ENCODE measurements at regions not wholly inside any gene's neighbourhood (a gene's known extent, or its start where the extent isn't known, plus 50 kb on each side); places are given as distances from the start of the nearest gene placed in this dataset.

DNA sequence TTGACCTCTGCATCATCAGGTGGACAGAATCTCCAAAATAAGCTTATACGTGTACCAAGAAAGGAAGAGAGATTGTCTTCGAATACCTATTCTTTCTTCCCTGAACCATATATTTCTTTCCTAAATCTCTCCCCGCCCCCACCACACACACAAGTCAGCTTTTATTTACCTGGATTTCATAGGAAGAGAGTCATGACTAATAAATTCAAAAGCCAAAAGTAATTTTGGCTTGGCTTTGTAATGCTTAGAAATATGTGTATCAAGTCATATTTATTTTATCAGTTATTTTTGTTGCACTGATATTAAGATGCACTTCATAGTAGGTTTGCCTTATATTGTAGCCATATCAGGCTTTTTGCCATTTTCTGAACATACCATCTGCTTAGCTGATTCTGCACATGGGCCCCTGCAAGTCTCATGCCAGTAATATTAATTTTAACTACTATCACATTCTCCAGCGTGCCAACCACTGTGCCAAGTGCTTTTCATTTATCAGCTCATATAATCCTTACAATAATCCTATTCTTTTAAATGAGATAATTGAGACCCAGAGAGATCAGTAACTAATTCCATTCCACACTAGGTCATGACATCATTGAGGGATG lies 1405.3 kb upstream of the NUDT12 start:
- H3K4ac ChIP-seq (ENCODE audit: low read depth, low read length), result no peak overlapping the region
- no CpG with 5 or more reads among the region's 4 CpGs for WGBS (ENCODE audit: extremely low coverage, insufficient read length, low lambda C conversion rate)

More for the DNA sequence above, 1405.3 kb upstream of the NUDT12 start:
- no peak overlapping the region for H3K9ac ChIP-seq (ENCODE audit: extremely low read depth, insufficient read length, low read length)
- no peak overlapping the region for H3K23ac ChIP-seq (ENCODE audit: insufficient read length, low read depth, low read length)
- H2AK5ac ChIP-seq (ENCODE audit: insufficient read length, low read length), result no peak overlapping the region
- H3K4me1 ChIP-seq (ENCODE audit: insufficient read depth, low read length), result no peaks in the 10 kb centered on the region
- no peak overlapping the region for H4K8ac ChIP-seq (replicated peaks; ENCODE audit: insufficient read length, low read depth, low read length)
- Mint-ChIP-seq H3K4me1 (no peaks in the 10 kb centered on the region), H3K27ac (no peak overlapping the region), H3K27me3 (ENCODE audit: low read depth) (no peaks in the 10 kb centered on the region), H3K36me3 (ENCODE audit: insufficient read depth in 1 of 3, low read depth in 3 of 3) (no peaks in the 10 kb centered on the region), H3K4me3 (no peak overlapping the region), H3K9me3 (no peaks in the 10 kb centered on the region)
- H2BK120ac ChIP-seq (ENCODE audit: low read depth, low read length, poor library complexity, severe bottlenecking), result no peak overlapping the region
- H4K91ac ChIP-seq (ENCODE audit: insufficient read length, low read depth, low read length), result no peak overlapping the region
- H3K27me3 ChIP-seq (ENCODE audit: insufficient read depth, low read length), result no peaks in the 10 kb centered on the region
- H3K56ac ChIP-seq (ENCODE audit: insufficient read length, low read depth, low read length), result no peak overlapping the region
- no peak overlapping the region for H3K4me2 ChIP-seq (ENCODE audit: insufficient read depth, insufficient read length, low read length)
- no peak overlapping the region for H3K18ac ChIP-seq (ENCODE audit: insufficient read length, low read depth, low read length)
- no peak for TF ChIP-seq CTCF (conservative IDR thresholded peaks at IDR 0.05)
- no peaks in the 10 kb centered on the region for H3K79me2 ChIP-seq (ENCODE audit: insufficient read depth, low read length)
- H3K9me3 ChIP-seq (ENCODE audit: control insufficient read depth, low read depth, low read length), result no peaks in the 10 kb centered on the region
- no peak overlapping the region for H3K14ac ChIP-seq (ENCODE audit: insufficient read depth, low read length)
- no peak overlapping the region for H3T11ph ChIP-seq (ENCODE audit: low read length)
- H3K23me2 ChIP-seq (ENCODE audit: insufficient read length, low read depth, low read length, poor library complexity, severe bottlenecking), result no peaks in the 10 kb centered on the region
- H4K20me1 ChIP-seq (ENCODE audit: control insufficient read depth, insufficient read depth, insufficient read length), result no peaks in the 10 kb centered on the region
- no peak overlapping the region for H2BK15ac ChIP-seq (ENCODE audit: low read depth, low read length)
- H2AFZ ChIP-seq (ENCODE audit: low read length), result no peak overlapping the region
- H2BK20ac ChIP-seq (ENCODE audit: low read depth, low read length, poor library complexity, severe bottlenecking), result no peak overlapping the region
- H4K5ac ChIP-seq (ENCODE audit: insufficient read length, low read depth, low read length), result no peak overlapping the region
- no peak overlapping the region for H2BK12ac ChIP-seq (ENCODE audit: insufficient read length, low read depth, low read length)
- DNase-seq, result no peak
- no peak overlapping the region for H2BK5ac ChIP-seq (ENCODE audit: insufficient read length, low read length)
- H3K79me1 ChIP-seq (ENCODE audit: insufficient read depth, low read depth, low read length, poor library complexity, severe bottlenecking), result no peaks in the 10 kb centered on the region
- no peak overlapping the region for H3K27ac ChIP-seq (ENCODE audit: insufficient read length, low read depth, low read length)
